Lower leg skin (tissue), 3 donors: ENCODE measurements at regions not wholly inside any gene's neighbourhood (a gene's known extent, or its start where the extent isn't known, plus 50 kb on each side); places are given as distances from the start of the nearest gene placed in this dataset.

ENCODE experiments used
- CTCF ChIP-seq, 3 donors: fragments of 450-650 bp; IDR thresholded peaks; one replicate each; pipeline ENCODE4 v1.5.1; 2016; ENCODE audit warnings: antibody characterized with exemption in 3 of 3, mild to moderate bottlenecking in 3 of 3, moderate library complexity in 2 of 3
- POLR2A ChIP-seq, 2 donors: fragments of 450-650 bp; IDR thresholded peaks; one replicate each; pipeline ENCODE4 v1.6.1; 2016 to 2017; ENCODE audit warnings: antibody characterized with exemption in 2 of 2, mild to moderate bottlenecking in 1 of 2, moderate library complexity in 1 of 2

DNA sequence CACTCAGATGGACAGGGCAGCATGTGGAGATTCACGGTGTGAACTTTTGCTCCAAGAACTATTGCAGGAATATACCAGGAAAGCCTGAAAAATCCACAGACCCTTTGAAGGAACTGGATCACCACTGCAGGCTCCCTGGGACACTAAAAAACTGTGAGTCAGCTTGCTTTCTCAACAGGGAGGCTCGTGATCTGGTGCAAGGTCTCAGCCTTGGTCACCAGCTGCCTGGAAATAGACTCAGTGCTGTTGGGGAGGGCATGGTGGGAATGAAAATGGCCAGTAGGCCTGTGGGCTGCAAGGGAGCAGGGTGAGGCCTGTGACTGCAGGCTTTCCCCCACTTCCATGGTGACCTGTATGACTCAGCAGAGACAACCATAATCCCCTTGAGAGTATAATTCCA, 426.4 kb upstream of the RPS6KA3 start:
- no peak for TF ChIP-seq CTCF (IDR thresholded peaks at IDR 0.05)
- TF ChIP-seq POLR2A (IDR thresholded peaks at IDR 0.05) = no peak
